ENCODE measurements at regions not wholly inside any gene's neighbourhood (a gene's known extent, or its start where the extent isn't known, plus 50 kb on each side); places are given as distances from the start of the nearest gene placed in this dataset.

- no peaks in the 10 kb centered on the region for H3K27me3 ChIP-seq (ENCODE audit: control insufficient read depth, insufficient read depth, low read length)
- no peaks in the 10 kb centered on the region for H3K4me1 ChIP-seq (ENCODE audit: control insufficient read depth, insufficient read depth, low read length)
- no peak overlapping the region for H3K27ac ChIP-seq (ENCODE audit: low read depth, low read length)
- H3K36me3 ChIP-seq (ENCODE audit: control insufficient read depth, insufficient read depth, low read length), result no peaks in the 10 kb centered on the region
- peak in 1 of 6 donors; percentile 32 for DNase-seq (ENCODE audit: low read depth in 4 of 6, low spot score in 6 of 6)
- H3K4me3 ChIP-seq (ENCODE audit: low read depth, low read length), result no peak overlapping the region
- WGBS (ENCODE audit: insufficient coverage), result no CpG with 5 or more reads among the region's 2 CpGs
- no peaks in the 10 kb centered on the region for H3K9me3 ChIP-seq (ENCODE audit: control insufficient read depth, insufficient read depth, low read length)
Observed at GRCh38 chr2:228466851-228467250, 285.4 kb upstream of the SPHKAP start.

- Histone ChIP-seq H3K4me3 (ENCODE audit: low read depth, low read length) (no peak overlapping the region), H3K27ac (ENCODE audit: low read depth, low read length) (no peak overlapping the region), H3K9me3 (ENCODE audit: control insufficient read depth, insufficient read depth, low read length) (peaks cover 1% of the 10 kb centered on the region), H3K36me3 (ENCODE audit: control insufficient read depth, insufficient read depth, low read length) (no peaks in the 10 kb centered on the region), H3K4me1 (ENCODE audit: control insufficient read depth, insufficient read depth, low read length) (no peaks in the 10 kb centered on the region), H3K27me3 (ENCODE audit: control insufficient read depth, insufficient read depth, low read length) (no peaks in the 10 kb centered on the region)
- 63% methylated on average over 1 of the region's 4 CpGs for WGBS (ENCODE audit: insufficient coverage)
- peak in 1 of 6 donors; percentile 68 for DNase-seq (ENCODE audit: low read depth in 4 of 6, low spot score in 6 of 6)
Observed at GRCh38 chr2:228465408-228465807, 283.9 kb upstream of the SPHKAP start.

DNA sequence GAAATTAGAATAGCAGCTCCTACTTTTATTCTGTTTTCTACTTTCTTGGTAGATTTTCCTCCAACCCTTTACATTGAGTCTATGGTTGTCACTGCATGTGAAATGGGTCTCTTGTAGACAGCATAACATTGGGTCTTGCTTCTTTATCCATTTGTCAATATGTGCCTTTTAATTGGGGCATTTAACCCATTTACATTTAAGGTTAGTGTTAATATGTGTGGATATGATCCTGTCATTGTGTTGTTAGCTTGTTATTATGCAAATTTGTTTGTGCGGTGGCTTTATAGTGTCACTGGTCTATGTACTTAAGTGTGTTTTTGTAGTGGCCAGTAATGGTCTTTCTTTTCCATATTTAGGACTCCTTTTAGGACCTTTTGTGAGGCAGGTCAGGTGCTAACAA is 276.9 kb upstream of the SPHKAP start:
- no peak for DNase-seq (ENCODE audit: low read depth in 4 of 6, low spot score in 6 of 6)
- Histone ChIP-seq H3K4me1 (ENCODE audit: control insufficient read depth, insufficient read depth, low read length) (no peaks in the 10 kb centered on the region), H3K9me3 (ENCODE audit: control insufficient read depth, insufficient read depth, low read length) (peaks cover 3% of the 10 kb centered on the region), H3K27me3 (ENCODE audit: control insufficient read depth, insufficient read depth, low read length) (no peaks in the 10 kb centered on the region), H3K36me3 (ENCODE audit: control insufficient read depth, insufficient read depth, low read length) (no peaks in the 10 kb centered on the region), H3K4me3 (ENCODE audit: low read depth, low read length) (no peak overlapping the region), H3K27ac (ENCODE audit: low read depth, low read length) (no peak overlapping the region)
- no CpG with 5 or more reads among the region's 1 CpG for WGBS (ENCODE audit: insufficient coverage)

- Histone ChIP-seq H3K27me3 (ENCODE audit: control insufficient read depth, insufficient read depth, low read length) (no peaks in the 10 kb centered on the region), H3K9me3 (ENCODE audit: control insufficient read depth, insufficient read depth, low read length) (peaks cover 2% of the 10 kb centered on the region), H3K27ac (ENCODE audit: low read depth, low read length) (no peak overlapping the region), H3K4me3 (ENCODE audit: low read depth, low read length) (no peak overlapping the region), H3K36me3 (ENCODE audit: control insufficient read depth, insufficient read depth, low read length) (no peaks in the 10 kb centered on the region), H3K4me1 (ENCODE audit: control insufficient read depth, insufficient read depth, low read length) (no peaks in the 10 kb centered on the region)
- DNase-seq (ENCODE audit: low read depth in 4 of 6, low spot score in 6 of 6), result peak in 1 of 6 donors; percentile 57
- WGBS (ENCODE audit: insufficient coverage), result no CpG with 5 or more reads among the region's 1 CpG
Observed at GRCh38 chr2:228447266-228447915, 265.9 kb upstream of the SPHKAP start.

- 18% methylated on average over 3 of the region's 4 CpGs for WGBS (ENCODE audit: insufficient coverage)
- H3K27ac ChIP-seq (ENCODE audit: low read depth, low read length), result no peak overlapping the region
- no peaks in the 10 kb centered on the region for H3K27me3 ChIP-seq (ENCODE audit: control insufficient read depth, insufficient read depth, low read length)
- H3K36me3 ChIP-seq (ENCODE audit: control insufficient read depth, insufficient read depth, low read length), result no peaks in the 10 kb centered on the region
- peak; percentile 9 to 82 (median 42) for DNase-seq (ENCODE audit: low read depth in 4 of 6, low spot score in 6 of 6)
- H3K4me3 ChIP-seq (ENCODE audit: low read depth, low read length), result no peak overlapping the region
- H3K9me3 ChIP-seq (ENCODE audit: control insufficient read depth, insufficient read depth, low read length), result peaks cover 2% of the 10 kb centered on the region
- H3K4me1 ChIP-seq (ENCODE audit: control insufficient read depth, insufficient read depth, low read length), result no peaks in the 10 kb centered on the region
Observed at GRCh38 chr2:228446734-228447133, 265.2 kb upstream of the SPHKAP start.

DNA sequence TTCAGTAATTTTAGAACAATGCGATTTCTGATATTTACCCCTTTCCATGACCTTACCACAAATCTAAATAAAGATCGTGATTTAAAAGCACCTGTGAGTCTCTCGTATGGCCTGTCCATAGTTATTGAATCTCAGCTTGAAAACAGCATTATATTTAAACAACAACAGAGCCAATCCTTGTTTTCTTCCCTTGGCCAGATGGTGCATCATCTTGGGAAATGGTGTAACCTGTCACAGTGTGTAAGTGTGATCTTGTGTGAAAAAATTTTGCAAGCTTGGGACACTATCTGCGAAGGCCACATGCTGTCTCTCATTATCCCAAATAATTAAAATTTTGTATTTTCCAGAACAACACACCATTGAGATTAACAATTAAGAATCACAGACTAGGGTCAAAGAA is 262.7 kb upstream of the SPHKAP start:
- no peaks in the 10 kb centered on the region for H3K27me3 ChIP-seq (ENCODE audit: control insufficient read depth, insufficient read depth, low read length)
- WGBS (ENCODE audit: insufficient coverage), result 66% methylated on average over 2 of the region's 4 CpGs
- no peaks in the 10 kb centered on the region for H3K4me1 ChIP-seq (ENCODE audit: control insufficient read depth, insufficient read depth, low read length)
- H3K36me3 ChIP-seq (ENCODE audit: control insufficient read depth, insufficient read depth, low read length), result no peaks in the 10 kb centered on the region
- H3K4me3 ChIP-seq (ENCODE audit: low read depth, low read length), result no peak overlapping the region
- DNase-seq (ENCODE audit: low read depth in 4 of 6, low spot score in 6 of 6), result peak in 1 of 6 donors; percentile 35
- H3K27ac ChIP-seq (ENCODE audit: low read depth, low read length), result no peak overlapping the region
- no peaks in the 10 kb centered on the region for H3K9me3 ChIP-seq (ENCODE audit: control insufficient read depth, insufficient read depth, low read length)

DNA sequence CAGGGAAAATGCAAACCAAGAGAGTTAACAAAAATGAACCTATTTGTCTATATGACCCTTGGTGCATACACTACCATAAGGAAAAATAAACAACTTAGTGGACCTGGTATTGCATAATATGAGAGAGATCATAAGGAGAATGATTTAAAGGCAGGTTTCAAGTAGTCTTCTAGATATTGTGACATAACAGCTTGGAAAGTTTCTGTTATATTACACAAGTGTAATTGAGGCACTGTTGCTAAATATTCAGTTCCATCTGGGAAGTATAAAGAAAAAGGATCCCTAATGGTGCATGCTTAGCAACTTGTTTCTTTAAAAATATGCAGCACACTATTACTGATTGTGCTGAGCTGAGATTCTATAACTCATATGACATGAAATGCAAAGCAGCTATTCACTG is 252.2 kb upstream of the SPHKAP start:
- Histone ChIP-seq H3K4me1 (ENCODE audit: control insufficient read depth, insufficient read depth, low read length) (no peaks in the 10 kb centered on the region), H3K36me3 (ENCODE audit: control insufficient read depth, insufficient read depth, low read length) (no peaks in the 10 kb centered on the region), H3K9me3 (ENCODE audit: control insufficient read depth, insufficient read depth, low read length) (no peaks in the 10 kb centered on the region), H3K4me3 (ENCODE audit: low read depth, low read length) (no peak overlapping the region), H3K27ac (ENCODE audit: low read depth, low read length) (no peak overlapping the region), H3K27me3 (ENCODE audit: control insufficient read depth, insufficient read depth, low read length) (no peaks in the 10 kb centered on the region)
- peak in 1 of 6 donors; percentile 33 for DNase-seq (ENCODE audit: low read depth in 4 of 6, low spot score in 6 of 6)

DNA sequence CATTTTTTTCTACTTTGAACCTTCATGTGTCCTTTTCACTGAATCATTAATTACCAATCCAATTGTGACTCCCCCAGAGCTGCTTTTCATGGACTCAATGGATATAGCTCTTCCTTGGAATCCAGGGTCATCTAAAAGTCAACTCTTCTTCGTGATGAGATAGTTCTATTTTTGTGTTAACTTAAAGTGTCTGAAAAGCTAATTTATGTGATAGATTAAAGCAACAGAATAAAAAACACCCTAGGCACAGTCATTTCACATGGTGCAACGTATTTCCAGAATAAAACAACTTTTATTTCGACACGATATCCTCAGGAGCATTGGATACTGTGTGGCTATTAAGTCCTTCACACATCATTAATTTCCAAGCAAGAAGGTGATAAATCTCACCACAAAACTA is 250.6 kb upstream of the SPHKAP start:
- H3K4me3 ChIP-seq (ENCODE audit: low read depth, low read length), result no peak overlapping the region
- no peaks in the 10 kb centered on the region for H3K9me3 ChIP-seq (ENCODE audit: control insufficient read depth, insufficient read depth, low read length)
- no CpG with 5 or more reads among the region's 4 CpGs for WGBS (ENCODE audit: insufficient coverage)
- H3K36me3 ChIP-seq (ENCODE audit: control insufficient read depth, insufficient read depth, low read length), result no peaks in the 10 kb centered on the region
- H3K27ac ChIP-seq (ENCODE audit: low read depth, low read length), result no peak overlapping the region
- no peaks in the 10 kb centered on the region for H3K27me3 ChIP-seq (ENCODE audit: control insufficient read depth, insufficient read depth, low read length)
- no peaks in the 10 kb centered on the region for H3K4me1 ChIP-seq (ENCODE audit: control insufficient read depth, insufficient read depth, low read length)
- DNase-seq (ENCODE audit: low read depth in 4 of 6, low spot score in 6 of 6), result peak in 1 of 6 donors; percentile 62

DNA sequence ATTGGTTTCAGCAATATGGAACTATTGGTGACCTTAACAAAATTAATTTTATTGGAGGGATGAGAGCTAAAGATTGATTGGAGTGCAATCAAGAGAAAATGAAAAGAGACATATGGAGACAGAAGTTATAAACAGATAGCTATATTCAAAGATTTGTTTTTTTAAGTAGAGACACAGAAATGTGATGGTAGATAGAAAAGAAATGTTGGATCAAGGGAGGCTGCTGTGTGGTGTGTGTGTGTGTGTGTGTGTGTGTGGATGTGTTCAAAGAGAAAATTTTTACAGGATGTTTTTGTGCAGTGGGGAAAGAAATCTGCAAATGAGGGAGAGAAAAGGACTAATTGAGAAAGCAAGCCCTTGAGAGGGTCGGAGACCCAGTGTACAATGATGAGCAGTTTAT is 249.5 kb upstream of the SPHKAP start:
- Histone ChIP-seq H3K4me3 (ENCODE audit: low read depth, low read length) (no peak overlapping the region), H3K27ac (ENCODE audit: low read depth, low read length) (no peak overlapping the region)
- 56% methylated on average over 1 of the region's 1 CpG for WGBS (ENCODE audit: insufficient coverage)

DNA sequence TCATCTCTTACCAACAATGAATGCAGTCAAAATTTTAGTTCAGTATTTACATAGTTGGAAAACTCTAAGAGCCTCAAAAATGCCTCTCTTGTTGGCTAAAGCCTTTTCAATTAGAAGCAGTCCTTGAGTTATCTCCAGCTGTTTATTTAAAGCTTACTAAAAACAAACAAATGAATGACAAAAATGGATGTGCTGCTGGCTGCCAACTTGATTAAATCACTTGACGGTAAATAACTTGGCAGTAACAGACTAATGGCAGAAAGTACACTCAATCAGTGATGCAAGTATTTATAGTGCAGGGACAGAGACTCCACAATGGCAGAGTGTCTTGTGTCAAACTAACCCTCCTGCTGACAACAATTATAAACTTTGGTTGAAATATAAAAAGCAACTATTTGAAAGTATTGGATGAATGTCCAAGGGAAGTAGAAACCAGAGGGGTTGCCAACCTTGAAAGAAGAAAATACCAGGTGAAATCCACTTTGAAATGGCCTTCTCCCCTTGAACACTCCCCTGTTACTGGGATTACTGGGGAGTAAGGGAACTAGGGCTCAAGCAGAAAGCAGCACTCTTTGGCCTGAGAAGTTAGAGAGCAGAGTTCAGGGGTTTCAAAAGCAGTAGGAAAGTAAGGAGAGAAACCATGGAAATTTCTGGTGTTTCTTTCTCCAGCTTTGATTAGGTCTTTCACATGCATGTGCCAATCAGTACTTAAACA is 245.2 kb upstream of the SPHKAP start:
- Histone ChIP-seq H3K9me3 (ENCODE audit: control insufficient read depth, insufficient read depth, low read length) (no peaks in the 10 kb centered on the region), H3K36me3 (ENCODE audit: control insufficient read depth, insufficient read depth, low read length) (no peaks in the 10 kb centered on the region), H3K27ac (ENCODE audit: low read depth, low read length) (no peak overlapping the region), H3K4me3 (ENCODE audit: low read depth, low read length) (no peak overlapping the region), H3K27me3 (ENCODE audit: control insufficient read depth, insufficient read depth, low read length) (no peaks in the 10 kb centered on the region), H3K4me1 (ENCODE audit: control insufficient read depth, insufficient read depth, low read length) (no peaks in the 10 kb centered on the region)
- DNase-seq (ENCODE audit: low read depth in 4 of 6, low spot score in 6 of 6), result no peak
- no CpG with 5 or more reads among the region's 1 CpG for WGBS (ENCODE audit: insufficient coverage)

More for the DNA sequence above, 249.5 kb upstream of the SPHKAP start:
- Histone ChIP-seq H3K36me3 (ENCODE audit: control insufficient read depth, insufficient read depth, low read length) (no peaks in the 10 kb centered on the region), H3K9me3 (ENCODE audit: control insufficient read depth, insufficient read depth, low read length) (no peaks in the 10 kb centered on the region), H3K27me3 (ENCODE audit: control insufficient read depth, insufficient read depth, low read length) (no peaks in the 10 kb centered on the region), H3K4me1 (ENCODE audit: control insufficient read depth, insufficient read depth, low read length) (no peaks in the 10 kb centered on the region)
- DNase-seq (ENCODE audit: low read depth in 4 of 6, low spot score in 6 of 6), result no peak
